ENCODE measurements at regions not wholly inside any gene's neighbourhood (a gene's known extent, or its start where the extent isn't known, plus 50 kb on each side); places are given as distances from the start of the nearest gene placed in this dataset.
A peak's percentile ranks its signal among the peaks of the same experiment; 100 is the strongest.

DNA sequence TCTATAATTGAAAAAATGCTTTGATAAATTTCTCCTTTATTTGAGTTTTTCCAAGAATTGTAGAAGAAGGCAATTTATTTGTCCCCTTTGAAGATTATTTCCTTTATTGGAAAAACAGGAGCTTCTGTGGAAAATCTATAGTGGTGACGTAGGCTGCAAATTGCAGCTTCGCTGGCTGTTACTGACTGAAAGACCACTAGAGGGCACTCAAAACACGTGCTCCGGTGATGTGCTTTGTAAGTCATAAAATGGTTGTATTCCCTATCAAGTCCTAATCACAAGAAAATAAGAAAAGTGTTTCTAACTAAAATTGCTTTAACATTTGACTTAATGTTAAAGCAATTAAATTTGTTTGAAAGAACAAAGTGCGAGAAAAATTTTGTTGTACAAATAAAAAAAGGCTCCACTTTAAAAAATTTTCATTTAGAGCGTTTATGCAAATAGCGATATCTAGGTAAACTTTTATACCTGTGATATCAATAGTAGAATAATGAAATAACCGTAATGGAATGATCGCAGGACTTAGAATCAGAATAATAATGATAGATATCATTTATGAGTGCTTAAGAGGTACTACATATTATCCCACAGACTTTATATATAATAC, 638.2 kb upstream of the SPRY2 start (continued):
- TF ChIP-seq CBX5 (IDR thresholded peaks at IDR 0.05; ENCODE audit: low read depth) (no peak), SMARCA5 (IDR thresholded peaks at IDR 0.05) (no peak), FOXK2 (IDR thresholded peaks at IDR 0.05) (no peak), TCF3 (IDR thresholded peaks at IDR 0.05; ENCODE audit: borderline replicate concordance, insufficient read depth, low read depth, low read length) (no peak), ZNF384 (IDR thresholded peaks at IDR 0.05; ENCODE audit: borderline replicate concordance, low read depth, low read length) (no peak), TCF7 (IDR thresholded peaks at IDR 0.05; ENCODE audit: borderline replicate concordance) (no peak), BHLHE40 (IDR thresholded peaks at IDR 0.05; ENCODE audit: borderline replicate concordance in 1 of 2, low read depth in 2 of 2, low read length in 1 of 2) (peak; percentile 15 to 39; a peak in 1 of 4 replicates), HDAC2 (IDR thresholded peaks at IDR 0.05) (no peak), CEBPB (IDR thresholded peaks at IDR 0.05; ENCODE audit: borderline replicate concordance in 1 of 2, low read depth in 2 of 2, low read length in 2 of 2) (no peak), TARDBP (IDR thresholded peaks at IDR 0.05; ENCODE audit: borderline replicate concordance) (no peak), SMAD5 (IDR thresholded peaks at IDR 0.05; ENCODE audit: low read depth) (no peak)
- TF ChIP-seq, protein P1, sequence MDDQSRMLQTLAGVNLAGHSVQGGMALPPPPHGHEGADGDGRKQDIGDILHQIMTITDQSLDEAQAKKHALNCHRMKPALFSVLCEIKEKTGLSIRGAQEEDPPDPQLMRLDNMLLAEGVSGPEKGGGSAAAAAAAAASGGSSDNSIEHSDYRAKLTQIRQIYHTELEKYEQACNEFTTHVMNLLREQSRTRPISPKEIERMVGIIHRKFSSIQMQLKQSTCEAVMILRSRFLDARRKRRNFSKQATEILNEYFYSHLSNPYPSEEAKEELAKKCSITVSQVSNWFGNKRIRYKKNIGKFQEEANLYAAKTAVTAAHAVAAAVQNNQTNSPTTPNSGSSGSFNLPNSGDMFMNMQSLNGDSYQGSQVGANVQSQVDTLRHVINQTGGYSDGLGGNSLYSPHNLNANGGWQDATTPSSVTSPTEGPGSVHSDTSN (IDR thresholded peaks at IDR 0.05; ENCODE audit: insufficient replicate concordance, low read depth, low read length) = no peak
- TF ChIP-seq, protein P2, sequence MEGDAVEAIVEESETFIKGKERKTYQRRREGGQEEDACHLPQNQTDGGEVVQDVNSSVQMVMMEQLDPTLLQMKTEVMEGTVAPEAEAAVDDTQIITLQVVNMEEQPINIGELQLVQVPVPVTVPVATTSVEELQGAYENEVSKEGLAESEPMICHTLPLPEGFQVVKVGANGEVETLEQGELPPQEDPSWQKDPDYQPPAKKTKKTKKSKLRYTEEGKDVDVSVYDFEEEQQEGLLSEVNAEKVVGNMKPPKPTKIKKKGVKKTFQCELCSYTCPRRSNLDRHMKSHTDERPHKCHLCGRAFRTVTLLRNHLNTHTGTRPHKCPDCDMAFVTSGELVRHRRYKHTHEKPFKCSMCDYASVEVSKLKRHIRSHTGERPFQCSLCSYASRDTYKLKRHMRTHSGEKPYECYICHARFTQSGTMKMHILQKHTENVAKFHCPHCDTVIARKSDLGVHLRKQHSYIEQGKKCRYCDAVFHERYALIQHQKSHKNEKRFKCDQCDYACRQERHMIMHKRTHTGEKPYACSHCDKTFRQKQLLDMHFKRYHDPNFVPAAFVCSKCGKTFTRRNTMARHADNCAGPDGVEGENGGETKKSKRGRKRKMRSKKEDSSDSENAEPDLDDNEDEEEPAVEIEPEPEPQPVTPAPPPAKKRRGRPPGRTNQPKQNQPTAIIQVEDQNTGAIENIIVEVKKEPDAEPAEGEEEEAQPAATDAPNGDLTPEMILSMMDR (IDR thresholded peaks at IDR 0.05 in 2 of 3, conservative IDR thresholded peaks at IDR 0.05 in 1 of 3; ENCODE audit: control insufficient read depth in 2 of 3, extremely low read depth in 1 of 3, insufficient read depth in 1 of 3, low read depth in 3 of 3, low read length in 3 of 3) = peak; percentile 80 to 85 (median 83)
- TF ChIP-seq, protein P3, sequence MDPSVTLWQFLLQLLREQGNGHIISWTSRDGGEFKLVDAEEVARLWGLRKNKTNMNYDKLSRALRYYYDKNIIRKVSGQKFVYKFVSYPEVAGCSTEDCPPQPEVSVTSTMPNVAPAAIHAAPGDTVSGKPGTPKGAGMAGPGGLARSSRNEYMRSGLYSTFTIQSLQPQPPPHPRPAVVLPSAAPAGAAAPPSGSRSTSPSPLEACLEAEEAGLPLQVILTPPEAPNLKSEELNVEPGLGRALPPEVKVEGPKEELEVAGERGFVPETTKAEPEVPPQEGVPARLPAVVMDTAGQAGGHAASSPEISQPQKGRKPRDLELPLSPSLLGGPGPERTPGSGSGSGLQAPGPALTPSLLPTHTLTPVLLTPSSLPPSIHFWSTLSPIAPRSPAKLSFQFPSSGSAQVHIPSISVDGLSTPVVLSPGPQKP (IDR thresholded peaks at IDR 0.05; ENCODE audit: low read depth, low read length) = no peak

Data from GM12878 (cell line).